ENCODE measurements at regions not wholly inside any gene's neighbourhood (a gene's known extent, or its start where the extent isn't known, plus 50 kb on each side); places are given as distances from the start of the nearest gene placed in this dataset.
A peak's percentile ranks its signal among the peaks of the same experiment; 100 is the strongest.
"Not testable (repeated sequence)": the region's sequence is repeated elsewhere in the genome, so short reads cannot be mapped to it uniquely, and the experiment has no call there.

- H3K4me3 ChIP-seq (ENCODE audit: low read depth, low read length) = no peak overlapping the region
- no peak for DNase-seq (ENCODE audit: low read depth)
- TF ChIP-seq, protein P1, sequence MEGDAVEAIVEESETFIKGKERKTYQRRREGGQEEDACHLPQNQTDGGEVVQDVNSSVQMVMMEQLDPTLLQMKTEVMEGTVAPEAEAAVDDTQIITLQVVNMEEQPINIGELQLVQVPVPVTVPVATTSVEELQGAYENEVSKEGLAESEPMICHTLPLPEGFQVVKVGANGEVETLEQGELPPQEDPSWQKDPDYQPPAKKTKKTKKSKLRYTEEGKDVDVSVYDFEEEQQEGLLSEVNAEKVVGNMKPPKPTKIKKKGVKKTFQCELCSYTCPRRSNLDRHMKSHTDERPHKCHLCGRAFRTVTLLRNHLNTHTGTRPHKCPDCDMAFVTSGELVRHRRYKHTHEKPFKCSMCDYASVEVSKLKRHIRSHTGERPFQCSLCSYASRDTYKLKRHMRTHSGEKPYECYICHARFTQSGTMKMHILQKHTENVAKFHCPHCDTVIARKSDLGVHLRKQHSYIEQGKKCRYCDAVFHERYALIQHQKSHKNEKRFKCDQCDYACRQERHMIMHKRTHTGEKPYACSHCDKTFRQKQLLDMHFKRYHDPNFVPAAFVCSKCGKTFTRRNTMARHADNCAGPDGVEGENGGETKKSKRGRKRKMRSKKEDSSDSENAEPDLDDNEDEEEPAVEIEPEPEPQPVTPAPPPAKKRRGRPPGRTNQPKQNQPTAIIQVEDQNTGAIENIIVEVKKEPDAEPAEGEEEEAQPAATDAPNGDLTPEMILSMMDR (IDR thresholded peaks at IDR 0.05; ENCODE audit: insufficient read depth, low read depth, low read length) = no peak
Observed at GRCh38 chr3:169008776-169009358, 654.6 kb downstream of the MECOM start.

GRCh38 chr3:169007145-169007544 is 656.4 kb downstream of the MECOM start:
- no peak overlapping the region for H3K4me3 ChIP-seq (ENCODE audit: low read depth, low read length)
- TF ChIP-seq, protein P1 (IDR thresholded peaks at IDR 0.05; ENCODE audit: insufficient read depth, low read depth, low read length) = no peak
- no peak for DNase-seq (ENCODE audit: low read depth)

DNA sequence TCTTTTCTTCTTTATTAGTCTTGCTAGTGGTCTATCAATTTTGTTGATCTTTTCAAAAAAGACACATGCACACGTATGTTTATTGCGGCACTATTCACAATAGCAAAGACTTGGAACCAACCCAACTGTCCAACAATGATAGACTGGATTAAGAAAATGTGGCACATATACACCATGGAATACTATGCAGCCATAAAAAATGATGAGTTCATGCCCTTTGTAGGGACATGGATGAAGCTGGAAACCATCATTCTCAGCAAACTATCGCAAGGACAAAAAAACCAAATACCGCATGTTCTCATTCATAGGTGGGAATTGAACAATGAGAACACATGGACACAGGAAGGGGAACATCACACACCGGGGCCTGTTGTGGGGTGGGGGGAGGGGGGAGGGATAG is 657.1 kb downstream of the MECOM start:
- not testable (repeated sequence) for DNase-seq (ENCODE audit: low read depth); H3K4me3 ChIP-seq (ENCODE audit: low read depth, low read length)

- DNase-seq (ENCODE audit: low read depth) = no peak
- TF ChIP-seq, protein P1 (IDR thresholded peaks at IDR 0.05; ENCODE audit: insufficient read depth, low read depth, low read length) = no peak
- H3K4me3 ChIP-seq (ENCODE audit: low read depth, low read length) = no peak overlapping the region
Observed at GRCh38 chr3:169002689-169003088, 660.8 kb downstream of the MECOM start.

- no peak overlapping the region for H3K4me3 ChIP-seq (ENCODE audit: low read depth, low read length)
- DNase-seq (ENCODE audit: low read depth) = no peak
- TF ChIP-seq, protein P1 (IDR thresholded peaks at IDR 0.05; ENCODE audit: insufficient read depth, low read depth, low read length) = no peak
Observed at GRCh38 chr3:168998792-168999191, 664.7 kb downstream of the MECOM start.

DNA sequence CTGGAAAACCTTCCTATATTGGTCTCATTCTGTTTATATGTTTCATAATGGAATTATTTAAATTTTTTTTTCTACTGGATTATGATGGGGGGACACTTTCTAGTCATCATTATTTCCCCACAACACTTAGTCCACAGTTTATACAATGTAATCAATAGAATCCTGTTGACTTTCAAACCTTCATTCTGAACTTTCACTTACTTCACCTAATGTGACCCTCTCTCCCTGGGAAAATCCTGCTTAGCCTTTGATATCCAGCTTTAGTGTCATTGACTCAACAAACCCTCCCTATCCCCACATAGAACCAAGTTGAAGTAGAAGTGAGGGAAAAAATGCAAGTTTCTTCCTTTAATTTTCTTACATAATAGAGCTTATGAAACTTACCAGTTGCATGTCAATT is 666.0 kb downstream of the MECOM start:
- no peak overlapping the region for H3K4me3 ChIP-seq (ENCODE audit: low read depth, low read length)
- DNase-seq (ENCODE audit: low read depth) = no peak
- TF ChIP-seq, protein P1 (IDR thresholded peaks at IDR 0.05; ENCODE audit: insufficient read depth, low read depth, low read length) = no peak

DNA sequence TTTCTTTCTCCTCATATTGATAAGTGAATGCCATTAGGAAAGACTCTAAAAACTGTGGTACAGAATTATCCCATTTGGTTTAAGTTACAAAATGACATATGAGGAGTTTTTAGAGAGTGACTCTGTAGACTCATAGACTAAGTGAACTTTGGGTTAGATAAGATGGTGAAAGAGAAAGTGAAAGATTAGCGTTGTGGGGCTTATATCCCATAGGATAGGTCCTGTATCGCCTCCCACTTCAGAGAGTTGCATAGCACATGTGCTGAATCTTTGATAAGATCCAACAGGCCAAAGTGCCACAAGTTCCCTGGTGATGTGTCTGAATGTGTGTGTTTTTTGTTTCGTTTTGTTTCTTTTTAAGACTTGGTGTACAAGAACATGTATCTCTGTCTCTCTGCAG is 666.9 kb downstream of the MECOM start:
- peak; percentile 33 for DNase-seq (ENCODE audit: low read depth)
- no peak overlapping the region for H3K4me3 ChIP-seq (ENCODE audit: low read depth, low read length)
- TF ChIP-seq, protein P1 (IDR thresholded peaks at IDR 0.05; ENCODE audit: insufficient read depth, low read depth, low read length) = no peak

Data from fibroblast of villous mesenchyme (primary cell).